Neural progenitor cell (in vitro differentiated cells): ENCODE measurements at regions not wholly inside any gene's neighbourhood (a gene's known extent, or its start where the extent isn't known, plus 50 kb on each side); places are given as distances from the start of the nearest gene placed in this dataset.

Experiments used
- DNase-seq: peaks from one replicate; pipeline ENCODE4 v3.0.0-alpha.2; 2016; ENCODE audit warnings: low spot score
- H2AFZ ChIP-seq: fragments of 200-600 bp; sonication (generic); replicated peaks from 2 replicates; pipeline ENCODE4 v1.6.1; 2016; ENCODE audit warnings: antibody characterized with exemption
- H3F3A ChIP-seq: fragments of 200-600 bp; sonication (generic); 2 replicates; pipeline ENCODE4 v1.6.1; 2016; ENCODE audit warnings: antibody characterized with exemption, low read depth
- H3K27ac ChIP-seq: fragments of 200-600 bp; sonication (generic); 2 replicates; pipeline ENCODE4 v1.5.1; 2016; ENCODE audit warnings: mild to moderate bottlenecking
- H3K27me3 ChIP-seq: fragments of 200-600 bp; sonication (generic); 2 replicates; pipeline ENCODE4 v1.6.1; 2016; ENCODE audit warnings: mild to moderate bottlenecking, moderate library complexity
- H3K36me3 ChIP-seq: fragments of 200-600 bp; sonication (generic); 2 replicates; pipeline ENCODE4 v1.5.1; 2016
- H3K4me1 ChIP-seq: fragments of 200-600 bp; sonication (generic); 2 replicates; pipeline ENCODE4 v1.6.1; 2016; ENCODE audit warnings: mixed run types
- H3K4me2 ChIP-seq: fragments of 200-600 bp; sonication (generic); 2 replicates; pipeline ENCODE4 v1.6.1; 2016
- H3K4me3 ChIP-seq: fragments of 200-600 bp; sonication (generic); 2 replicates; pipeline ENCODE4 v1.5.1; 2016
- H3K79me2 ChIP-seq: fragments of 200-600 bp; sonication (generic); 2 replicates; pipeline ENCODE4 v1.6.1; 2016; ENCODE audit warnings: low read depth
- H3K9ac ChIP-seq: fragments of 200-600 bp; sonication (generic); 2 replicates; pipeline ENCODE4 v1.6.1; 2016
- H3K9me3 ChIP-seq: fragments of 200-600 bp; sonication (generic); 2 replicates; pipeline ENCODE4 v1.5.1; 2016; ENCODE audit warnings: low read depth
- H4K20me1 ChIP-seq: fragments of 200-600 bp; sonication (generic); 2 replicates; pipeline ENCODE4 v1.6.1; 2016; ENCODE audit warnings: low read depth
- H3K27ac Mint-ChIP-seq: 3 replicates; pipeline ENCODE4 v1.8.0; 2021; ENCODE audit warnings: mixed read lengths
- H3K27me3 Mint-ChIP-seq: 2 replicates; pipeline ENCODE4 v1.8.0; 2022; ENCODE audit warnings: low read depth, mild to moderate bottlenecking, inconsistent platforms, moderate library complexity, mixed read lengths; ENCODE audit not compliant: insufficient read depth
- H3K36me3 Mint-ChIP-seq: 3 replicates; pipeline ENCODE4 v1.8.0; 2021; ENCODE audit warnings: mixed read lengths
- H3K4me1 Mint-ChIP-seq: 3 replicates; pipeline ENCODE4 v1.8.0; 2021; ENCODE audit warnings: mixed read lengths
- H3K4me3 Mint-ChIP-seq: 3 replicates; pipeline ENCODE4 v1.8.0; 2021; ENCODE audit warnings: mild to moderate bottlenecking, moderate library complexity, mixed read lengths
- H3K9me3 Mint-ChIP-seq: 3 replicates; pipeline ENCODE4 v1.8.0; 2020; ENCODE audit warnings: mixed read lengths
- CTCF ChIP-seq: fragments of 200-600 bp; sonication (generic); IDR thresholded peaks from 2 replicates; pipeline ENCODE4 v1.5.1; 2017; ENCODE audit warnings: antibody characterized with exemption, mild to moderate bottlenecking
- EZH2 ChIP-seq: fragments of 200-600 bp; sonication (generic); IDR thresholded peaks from 2 replicates; pipeline ENCODE4 v1.6.1; 2017; ENCODE audit warnings: antibody characterized with exemption, mild to moderate bottlenecking, moderate library complexity
- EZH2phosphoT487 ChIP-seq: fragments of 200-600 bp; sonication (generic); IDR thresholded peaks from 2 replicates; pipeline ENCODE4 v1.6.1; 2017; ENCODE audit warnings: antibody characterized with exemption

- Histone ChIP-seq H3F3A (no peaks in the 10 kb centered on the region), H3K4me1 (peaks cover 46% of the 10 kb centered on the region), H3K9me3 (no peaks in the 10 kb centered on the region), H3K4me2 (no peak overlapping the region), H2AFZ (no peak overlapping the region), H3K27ac (no peak overlapping the region), H3K27me3 (no peaks in the 10 kb centered on the region), H3K4me3 (no peak overlapping the region), H4K20me1 (no peaks in the 10 kb centered on the region), H3K9ac (no peak overlapping the region), H3K36me3 (no peaks in the 10 kb centered on the region), H3K79me2 (no peaks in the 10 kb centered on the region)
- no peak for TF ChIP-seq EZH2phosphoT487
- TF ChIP-seq CTCF = no peak
- TF ChIP-seq EZH2 = no peak
- Mint-ChIP-seq H3K9me3 (peaks cover 16% of the 10 kb centered on the region), H3K27ac (no peak overlapping the region), H3K36me3 (no peaks in the 10 kb centered on the region), H3K4me3 (no peak overlapping the region), H3K27me3 (peaks cover 2% of the 10 kb centered on the region), H3K4me1 (peaks cover 40% of the 10 kb centered on the region)
- no peak for DNase-seq
Observed at GRCh38 chr5:92887254-92887653, 693.8 kb downstream of the NR2F1-AS1 start.

- DNase-seq = no peak
- no peaks in the 10 kb centered on the region for H4K20me1 ChIP-seq
- Mint-ChIP-seq H3K4me3 (no peak overlapping the region), H3K27me3 (peaks cover 2% of the 10 kb centered on the region), H3K9me3 (peaks cover 16% of the 10 kb centered on the region), H3K36me3 (no peaks in the 10 kb centered on the region), H3K4me1 (peaks cover 40% of the 10 kb centered on the region), H3K27ac (peak overlapping the region; percentile 47)
- H3K9me3 ChIP-seq = no peaks in the 10 kb centered on the region
- no peak overlapping the region for H3K4me3 ChIP-seq
- H3K4me1 ChIP-seq = peaks cover 46% of the 10 kb centered on the region
- no peaks in the 10 kb centered on the region for H3K27me3 ChIP-seq
- TF ChIP-seq EZH2 = no peak
- no peak for TF ChIP-seq CTCF
- no peak for TF ChIP-seq EZH2phosphoT487
- no peak overlapping the region for H3K4me2 ChIP-seq
- no peak overlapping the region for H3K9ac ChIP-seq
- no peak overlapping the region for H2AFZ ChIP-seq
- no peak overlapping the region for H3K27ac ChIP-seq
- H3F3A ChIP-seq = no peaks in the 10 kb centered on the region
- no peaks in the 10 kb centered on the region for H3K36me3 ChIP-seq
- H3K79me2 ChIP-seq = no peaks in the 10 kb centered on the region
Observed at GRCh38 chr5:92886751-92887150, 694.3 kb downstream of the NR2F1-AS1 start.

- Histone ChIP-seq H3K4me1 (peaks cover 54% of the 10 kb centered on the region), H3K27me3 (no peaks in the 10 kb centered on the region), H3K9me3 (no peaks in the 10 kb centered on the region), H3K4me3 (no peak overlapping the region), H3K36me3 (no peaks in the 10 kb centered on the region), H3K79me2 (no peaks in the 10 kb centered on the region), H2AFZ (no peak overlapping the region), H4K20me1 (no peaks in the 10 kb centered on the region), H3K9ac (no peak overlapping the region), H3K27ac (no peak overlapping the region), H3F3A (peaks cover 3% of the 10 kb centered on the region), H3K4me2 (peak overlapping the region; percentile 2)
- no peaks in the 10 kb centered on the region for H3K36me3 Mint-ChIP-seq
- peak overlapping the region; percentile 62 for H3K27ac Mint-ChIP-seq
- no peaks in the 10 kb centered on the region for H3K27me3 Mint-ChIP-seq
- TF ChIP-seq EZH2phosphoT487 (no peak), CTCF (peak; percentile 75)
- no peak overlapping the region for H3K4me3 Mint-ChIP-seq
- peaks cover 45% of the 10 kb centered on the region for H3K4me1 Mint-ChIP-seq
- H3K9me3 Mint-ChIP-seq = peaks cover 16% of the 10 kb centered on the region
- DNase-seq = peak; percentile 75
Observed at GRCh38 chr5:92885950-92886349, 695.1 kb downstream of the NR2F1-AS1 start.
